GM23338 (cell line): ENCODE measurements at regions not wholly inside any gene's neighbourhood (a gene's known extent, or its start where the extent isn't known, plus 50 kb on each side); places are given as distances from the start of the nearest gene placed in this dataset.
A peak's percentile ranks its signal among the peaks of the same experiment; 100 is the strongest.

ENCODE experiments used
- ATAC-seq: fragments of 200-7000 bp; cut with Tn5 transposase; 3 replicates; pipeline ENCODE4 v1.9.1; 2020
- DNase-seq: peaks from one replicate; pipeline ENCODE4 v3.0.0-alpha.2; 2015; ENCODE audit warnings: low spot score
- H2AFZ ChIP-seq: fragments of 200-600 bp; sonication (generic); 2 replicates; pipeline ENCODE4 v1.8.0; 2016; ENCODE audit warnings: antibody characterized with exemption, mild to moderate bottlenecking, moderate library complexity
- H3F3A ChIP-seq: fragments of 200-600 bp; sonication (generic); replicated peaks from 2 replicates; pipeline ENCODE4 v1.8.0; 2017; ENCODE audit warnings: antibody characterized with exemption, mixed run types, low read depth
- H3K27ac ChIP-seq: fragments of 200-600 bp; sonication (generic); 2 replicates; pipeline ENCODE4 v1.6.1; 2016; ENCODE audit warnings: low read depth
- H3K27me3 ChIP-seq: fragments of 200-600 bp; sonication (generic); 2 replicates; pipeline ENCODE4 v1.8.0; 2016; ENCODE audit warnings: mild to moderate bottlenecking, mixed run types, moderate library complexity; ENCODE audit not compliant: insufficient read depth
- H3K36me3 ChIP-seq: fragments of 200-600 bp; sonication (generic); 2 replicates; pipeline ENCODE4 v1.8.0; 2016; ENCODE audit warnings: mild to moderate bottlenecking; ENCODE audit not compliant: insufficient read depth
- H3K4me1 ChIP-seq: fragments of 200-600 bp; sonication (generic); 2 replicates; pipeline ENCODE4 v1.8.0; 2016; ENCODE audit warnings: mild to moderate bottlenecking, moderate library complexity; ENCODE audit not compliant: insufficient read depth
- H3K4me2 ChIP-seq: fragments of 200-600 bp; sonication (generic); 2 replicates; pipeline ENCODE4 v1.7.1; 2017; ENCODE audit warnings: mixed run types
- H3K4me3 ChIP-seq: fragments of 200-600 bp; sonication (generic); 2 replicates; pipeline ENCODE4 v1.6.1; 2016; ENCODE audit warnings: mixed run types
- H3K79me2 ChIP-seq: fragments of 200-600 bp; sonication (generic); replicated peaks from 2 replicates; pipeline ENCODE4 v1.8.0; 2017; ENCODE audit warnings: mild to moderate bottlenecking; ENCODE audit not compliant: insufficient read depth
- H3K9me2 ChIP-seq: fragments of 200-600 bp; sonication (generic); 2 replicates; pipeline ENCODE4 v1.8.0; 2017; ENCODE audit not compliant: insufficient read depth
- H4K20me1 ChIP-seq: fragments of 200-600 bp; sonication (generic); replicated peaks from 2 replicates; pipeline ENCODE4 v1.8.0; 2017; ENCODE audit warnings: mild to moderate bottlenecking; ENCODE audit not compliant: insufficient read depth
- H3K27ac Mint-ChIP-seq: 2 replicates; pipeline ENCODE4 v1.8.0; 2020; ENCODE audit warnings: inconsistent platforms, mild to moderate bottlenecking, moderate library complexity, mixed read lengths
- H3K27me3 Mint-ChIP-seq: 3 replicates; pipeline ENCODE4 v1.8.0; 2022; ENCODE audit warnings: low read depth, mild to moderate bottlenecking, moderate library complexity, mixed read lengths, inconsistent platforms; ENCODE audit not compliant: insufficient read depth, poor library complexity
- H3K36me3 Mint-ChIP-seq: 3 replicates; pipeline ENCODE4 v1.8.0; 2021; ENCODE audit warnings: low read depth, mild to moderate bottlenecking, inconsistent platforms, moderate library complexity, mixed read lengths
- H3K4me1 Mint-ChIP-seq: 3 replicates; pipeline ENCODE4 v1.8.0; 2020; ENCODE audit warnings: mild to moderate bottlenecking, inconsistent platforms, mixed read lengths
- H3K4me3 Mint-ChIP-seq: 3 replicates; pipeline ENCODE4 v1.8.0; 2021; ENCODE audit warnings: moderate library complexity, mild to moderate bottlenecking, inconsistent platforms, mixed read lengths
- H3K9me3 Mint-ChIP-seq: 3 replicates; pipeline ENCODE4 v1.8.0; 2020; ENCODE audit warnings: moderate library complexity, mild to moderate bottlenecking, inconsistent platforms, mixed read lengths
- CREB1 ChIP-seq: fragments of 250-450 bp; sonication (Bioruptor Pico); IDR thresholded peaks from 2 replicates; pipeline ENCODE4 v1.5.0; 2020; ENCODE audit warnings: low read depth, mild to moderate bottlenecking, moderate library complexity
- CTCF ChIP-seq, 2 experiments: fragments of 200-600 bp in 1 of 2; sonication (generic) in 1 of 2; conservative IDR thresholded peaks; 2 replicates each; pipeline versions ENCODE4 v1.5.1 to v1.6.1; 2016 to 2017; ENCODE audit warnings: antibody characterized with exemption in 2 of 2, low read depth in 2 of 2, mild to moderate bottlenecking in 2 of 2, moderate library complexity in 1 of 2
- EZH2 ChIP-seq: fragments of 200-600 bp; sonication (generic); IDR thresholded peaks from one replicate; pipeline ENCODE4 v1.8.0; 2017; ENCODE audit warnings: antibody characterized with exemption, mild to moderate bottlenecking, low read depth; ENCODE audit not compliant: unreplicated experiment
- EZH2phosphoT487 ChIP-seq: fragments of 200-600 bp; sonication (generic); IDR thresholded peaks from one replicate; pipeline ENCODE4 v1.8.1; 2018; ENCODE audit warnings: antibody characterized with exemption; ENCODE audit not compliant: unreplicated experiment
- JUNB ChIP-seq: IDR thresholded peaks from one replicate; pipeline ENCODE4 v1.6.1; 2016; ENCODE audit warnings: antibody characterized with exemption; ENCODE audit not compliant: unreplicated experiment
- NANOG ChIP-seq: IDR thresholded peaks from 2 replicates; pipeline ENCODE4 v1.6.1; 2016; ENCODE audit warnings: antibody characterized with exemption, borderline replicate concordance
- POLR2AphosphoS5 ChIP-seq: IDR thresholded peaks from 2 replicates; pipeline ENCODE4 v1.6.1; 2016; ENCODE audit warnings: antibody characterized with exemption, low read depth
- REST ChIP-seq: IDR thresholded peaks from one replicate; pipeline ENCODE4 v1.6.1; 2018; ENCODE audit warnings: antibody characterized with exemption; ENCODE audit not compliant: unreplicated experiment
- STAT1 ChIP-seq: IDR thresholded peaks from one replicate; pipeline ENCODE4 v1.6.1; 2016; ENCODE audit warnings: antibody characterized with exemption; ENCODE audit not compliant: unreplicated experiment
- ZNF114 ChIP-seq: fragments of 250-450 bp; sonication (Bioruptor Pico); IDR thresholded peaks from 2 replicates; pipeline ENCODE4 v1.5.0; 2020; ENCODE audit warnings: mild to moderate bottlenecking, moderate library complexity
- ZNF331 ChIP-seq: fragments of 250-450 bp; sonication (Bioruptor Pico); IDR thresholded peaks from 2 replicates; pipeline ENCODE4 v1.5.0; 2020; ENCODE audit warnings: low read depth, mild to moderate bottlenecking, moderate library complexity
- ZNF462 ChIP-seq: fragments of 250-450 bp; sonication (Bioruptor Pico); IDR thresholded peaks from 2 replicates; pipeline ENCODE4 v1.5.0; 2020; ENCODE audit warnings: mild to moderate bottlenecking, moderate library complexity
- TF ChIP-seq, protein P1 (sequence below): IDR thresholded peaks from 2 replicates; pipeline ENCODE4 v1.6.1; 2016; ENCODE audit warnings: antibody characterized with exemption

DNA sequence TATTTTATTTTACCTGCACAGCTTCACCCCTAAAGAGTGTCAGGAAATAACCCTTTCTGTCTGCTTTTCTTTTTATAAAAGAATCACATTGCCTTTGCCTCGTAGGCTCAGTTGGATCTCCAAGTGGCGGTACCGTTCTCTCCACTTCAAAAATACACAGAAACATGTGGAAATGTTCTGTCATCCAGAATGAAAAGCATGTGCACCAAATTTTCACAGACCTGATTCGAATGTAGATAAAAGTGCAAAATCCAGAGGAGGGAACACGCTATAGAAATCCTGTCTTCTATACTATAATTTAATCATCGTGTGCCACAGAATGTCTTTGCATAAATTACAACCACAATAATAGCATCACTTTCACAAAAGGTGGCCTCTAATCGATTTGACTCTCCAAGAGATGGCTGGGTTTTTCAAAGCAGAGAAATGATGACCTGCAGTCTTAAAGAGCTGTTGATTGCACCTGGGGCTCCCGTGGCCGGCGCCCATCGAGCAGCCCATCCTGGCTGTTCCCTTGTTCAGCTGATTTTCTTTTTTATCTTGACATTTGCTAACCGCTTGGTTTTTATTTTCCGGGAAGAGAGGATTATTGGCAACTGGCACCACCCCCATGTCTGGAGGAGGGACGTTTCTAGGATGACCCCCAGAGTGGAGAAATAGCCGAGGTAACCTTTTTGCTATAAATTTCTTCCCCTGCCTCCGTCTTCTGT, 290.2 kb downstream of the SOX11 start:
- H3K79me2 ChIP-seq: no peaks in the 10 kb centered on the region
- peak overlapping the region; percentile 89 for H2AFZ ChIP-seq
- peaks cover 13% of the 10 kb centered on the region for H3K4me1 Mint-ChIP-seq
- H3K4me1 ChIP-seq: peaks cover 5% of the 10 kb centered on the region; the same call in 1 of the 2 replicates
- H3K27me3 ChIP-seq: no peaks in the 10 kb centered on the region
- peak overlapping the region; percentile 32; the same call in 1 of the 3 replicates for H3K4me3 Mint-ChIP-seq
- no peaks in the 10 kb centered on the region for H4K20me1 ChIP-seq
- H3K27me3 Mint-ChIP-seq: peaks cover 3% of the 10 kb centered on the region
- TF ChIP-seq EZH2 (no peak), ZNF331 (no peak), REST (no peak), EZH2phosphoT487 (no peak), CREB1 (CRISPR knock-in tag) (no peak), CTCF (conservative IDR thresholded peaks at IDR 0.05; ENCODE audit: low read depth in 2 of 2) (no peak), NANOG (no peak), ZNF114 (CRISPR knock-in tag) (no peak), STAT1 (no peak), JUNB (no peak), ZNF462 (no peak), POLR2AphosphoS5 (no peak)
- TF ChIP-seq, protein P1, sequence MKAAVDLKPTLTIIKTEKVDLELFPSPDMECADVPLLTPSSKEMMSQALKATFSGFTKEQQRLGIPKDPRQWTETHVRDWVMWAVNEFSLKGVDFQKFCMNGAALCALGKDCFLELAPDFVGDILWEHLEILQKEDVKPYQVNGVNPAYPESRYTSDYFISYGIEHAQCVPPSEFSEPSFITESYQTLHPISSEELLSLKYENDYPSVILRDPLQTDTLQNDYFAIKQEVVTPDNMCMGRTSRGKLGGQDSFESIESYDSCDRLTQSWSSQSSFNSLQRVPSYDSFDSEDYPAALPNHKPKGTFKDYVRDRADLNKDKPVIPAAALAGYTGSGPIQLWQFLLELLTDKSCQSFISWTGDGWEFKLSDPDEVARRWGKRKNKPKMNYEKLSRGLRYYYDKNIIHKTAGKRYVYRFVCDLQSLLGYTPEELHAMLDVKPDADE: no peak
- peaks cover 2% of the 10 kb centered on the region; the same call in 1 of the 3 replicates for H3K36me3 Mint-ChIP-seq
- H3K27ac Mint-ChIP-seq: no peak overlapping the region
- no peak for ATAC-seq
- H3K4me2 ChIP-seq: no peak overlapping the region; the same call in 1 of the 2 replicates
- no peaks in the 10 kb centered on the region for H3K9me2 ChIP-seq
- H3F3A ChIP-seq: no peaks in the 10 kb centered on the region
- H3K9me3 Mint-ChIP-seq: peaks cover 82% of the 10 kb centered on the region
- H3K27ac ChIP-seq: no peak overlapping the region
- DNase-seq: no peak
- H3K36me3 ChIP-seq: no peaks in the 10 kb centered on the region
- H3K4me3 ChIP-seq: peak overlapping the region; percentile 42
